GM06990 (cell line): ENCODE measurements at regions not wholly inside any gene's neighbourhood (a gene's known extent, or its start where the extent isn't known, plus 50 kb on each side); places are given as distances from the start of the nearest gene placed in this dataset.

Experiments used
- DNase-seq: peaks from one replicate; pipeline ENCODE4 v3.0.0-alpha.2; 2011; ENCODE audit not compliant: insufficient read length; ENCODE audit errors: extremely low read depth
- H3K27me3 ChIP-seq: replicated peaks from 2 replicates; pipeline ENCODE4 v1.6.0; 2011; ENCODE audit warnings: low read length; ENCODE audit not compliant: control insufficient read depth, insufficient read depth
- H3K36me3 ChIP-seq: 2 replicates; pipeline ENCODE4 v1.5.1; 2011; ENCODE audit warnings: low read length; ENCODE audit not compliant: control insufficient read depth, insufficient read depth
- H3K4me3 ChIP-seq: replicated peaks from 2 replicates; pipeline ENCODE4 v1.5.1; 2011; ENCODE audit warnings: low read depth, mild to moderate bottlenecking, control low read depth, low read length
- CTCF ChIP-seq: IDR thresholded peaks from 2 replicates; pipeline ENCODE4 v1.5.1; 2011; ENCODE audit warnings: low read length, control low read depth, mild to moderate bottlenecking, inconsistent platforms; ENCODE audit not compliant: insufficient read depth, poor library complexity, severe bottlenecking

GRCh38 chr21:43300496-43301408 lies 126.2 kb downstream of the SIK1 start:
- H3K27me3 ChIP-seq: no peaks in the 10 kb centered on the region; the same call in 1 of the 2 replicates
- TF ChIP-seq CTCF: no peak
- no peak for DNase-seq

GRCh38 chr21:43299441-43300277 lies 127.3 kb downstream of the SIK1 start:
- Histone ChIP-seq H3K36me3 (no peaks in the 10 kb centered on the region), H3K4me3 (no peak overlapping the region), H3K27me3 (peaks cover 2% of the 10 kb centered on the region)
- no peak for DNase-seq
- TF ChIP-seq CTCF: no peak

More at GRCh38 chr21:43300496-43301408, 126.2 kb downstream of the SIK1 start:
- Histone ChIP-seq H3K4me3 (no peak overlapping the region), H3K36me3 (no peaks in the 10 kb centered on the region)

GRCh38 chr21:43298546-43299440 lies 128.1 kb downstream of the SIK1 start:
- no peak for TF ChIP-seq CTCF
- H3K36me3 ChIP-seq: no peaks in the 10 kb centered on the region
- peaks cover 2% of the 10 kb centered on the region for H3K27me3 ChIP-seq
- no peak overlapping the region for H3K4me3 ChIP-seq
- no peak for DNase-seq

GRCh38 chr21:43297989-43298388 lies 128.9 kb downstream of the SIK1 start:
- Histone ChIP-seq H3K27me3 (peaks cover 2% of the 10 kb centered on the region), H3K36me3 (no peaks in the 10 kb centered on the region), H3K4me3 (no peak overlapping the region)
- no peak for TF ChIP-seq CTCF
- no peak for DNase-seq

GRCh38 chr21:43297391-43297981 lies 128.7 kb downstream of the CRYAA start:
- TF ChIP-seq CTCF: no peak
- H3K27me3 ChIP-seq: peaks cover 2% of the 10 kb centered on the region
- no peaks in the 10 kb centered on the region for H3K36me3 ChIP-seq
- no peak overlapping the region for H3K4me3 ChIP-seq
- no peak for DNase-seq
